CD4-positive, alpha-beta memory T cell (primary cell): ENCODE measurements at regions not wholly inside any gene's neighbourhood (a gene's known extent, or its start where the extent isn't known, plus 50 kb on each side); places are given as distances from the start of the nearest gene placed in this dataset.

Experiments
- CTCF ChIA-PET: fragments of 350-600 bp; sonication (Branson Sonifier 250); formaldehyde crosslinking; loops from one replicate; lab custom pipeline; 2021; ENCODE audit warnings: inconsistent platforms; ENCODE audit not compliant: partially characterized antibody; lab: Charles Lee
- POLR2A ChIA-PET: fragments of 350-600 bp; sonication (Branson Sonifier 250); formaldehyde crosslinking; loops from one replicate; lab custom pipeline; 2021; ENCODE audit not compliant: partially characterized antibody; lab: Charles Lee
- DNase-seq, 5 donors: peaks; one replicate each; pipeline versions ENCODE4 v3.0.0 to v3.0.0-alpha.2; 2020 to 2022; ENCODE audit warnings: mixed read lengths in 1 of 5
- H3K27ac ChIP-seq: one replicate; pipeline ENCODE4 v1.7.0; 2013; ENCODE audit warnings: low read depth, low read length
- H3K27me3 ChIP-seq: 2 replicates; pipeline ENCODE4 v1.7.0; 2013; ENCODE audit warnings: mild to moderate bottlenecking, low read length, moderate library complexity; ENCODE audit not compliant: insufficient read depth
- H3K36me3 ChIP-seq: 2 replicates; pipeline ENCODE4 v1.7.0; 2013; ENCODE audit warnings: mild to moderate bottlenecking, low read length, moderate library complexity; ENCODE audit not compliant: insufficient read depth
- H3K4me1 ChIP-seq: 2 replicates; pipeline ENCODE4 v1.7.0; 2013; ENCODE audit warnings: mild to moderate bottlenecking, low read length, moderate library complexity; ENCODE audit not compliant: insufficient read depth
- H3K4me3 ChIP-seq, 2 donors: one replicate each; pipeline ENCODE4 v1.7.0; 2013; ENCODE audit warnings: low read length in 2 of 2, mild to moderate bottlenecking in 1 of 2
- H3K9me3 ChIP-seq, 2 donors: one replicate each; pipeline ENCODE4 v1.7.0; 2013; ENCODE audit warnings: low read length in 2 of 2, control low read depth in 1 of 2; ENCODE audit not compliant: control insufficient read depth in 1 of 2
- H3K27ac Mint-ChIP-seq, 7 donors: one replicate each; pipeline ENCODE4 v1.8.0; 2020 to 2021; ENCODE audit warnings: mixed read lengths in 7 of 7, mild to moderate bottlenecking in 6 of 7, inconsistent platforms in 3 of 7, moderate library complexity in 3 of 7
- H3K27me3 Mint-ChIP-seq, 2 donors: one replicate each; pipeline ENCODE4 v1.8.0; 2020 to 2021; ENCODE audit warnings: mixed read lengths in 2 of 2
- H3K36me3 Mint-ChIP-seq, 2 donors: one replicate each; pipeline ENCODE4 v1.8.0; 2020 to 2021; ENCODE audit warnings: mixed read lengths in 2 of 2, inconsistent platforms in 1 of 2, mild to moderate bottlenecking in 1 of 2
- H3K4me1 Mint-ChIP-seq, 4 donors: one replicate each; pipeline ENCODE4 v1.8.0; 2020 to 2021; ENCODE audit warnings: mixed read lengths in 4 of 4, mild to moderate bottlenecking in 1 of 4
- H3K4me3 Mint-ChIP-seq, 8 donors: one replicate each; pipeline ENCODE4 v1.8.0; 2020 to 2021; ENCODE audit warnings: mixed read lengths in 8 of 8, mild to moderate bottlenecking in 7 of 8, moderate library complexity in 6 of 8, inconsistent platforms in 3 of 8
- H3K9me3 Mint-ChIP-seq, 8 donors: one replicate each; pipeline ENCODE4 v1.8.0; 2020 to 2021; ENCODE audit warnings: mixed read lengths in 8 of 8, mild to moderate bottlenecking in 5 of 8, inconsistent platforms in 3 of 8, moderate library complexity in 1 of 8
- intact Hi-C: fragments of 100-400 bp; cut with micrococcal nuclease; formaldehyde crosslinking; loops from one replicate; pipeline ENCODE4 v1.15.1; 2023

GRCh38 chr4:120440730-120441129 lies 374.1 kb upstream of the MAD2L1 start:
- intact Hi-C loops = no loop called here
- Mint-ChIP-seq H3K4me1 (no peaks in the 10 kb centered on the region), H3K9me3 (no peaks in the 10 kb centered on the region), H3K27me3 (no peaks in the 10 kb centered on the region), H3K27ac (no peak overlapping the region), H3K36me3 (no peaks in the 10 kb centered on the region), H3K4me3 (no peak overlapping the region)
- no peaks in the 10 kb centered on the region for H3K36me3 ChIP-seq
- ChIA-PET POLR2A (no interaction called here), CTCF (no interaction called here)
- no peak overlapping the region for H3K27ac ChIP-seq
- no peaks in the 10 kb centered on the region for H3K9me3 ChIP-seq
- H3K27me3 ChIP-seq = no peaks in the 10 kb centered on the region
- H3K4me3 ChIP-seq = no peak overlapping the region
- no peak for DNase-seq
- H3K4me1 ChIP-seq = no peaks in the 10 kb centered on the region

- no peak overlapping the region for H3K27ac ChIP-seq
- no peak overlapping the region for H3K27ac Mint-ChIP-seq
- no peaks in the 10 kb centered on the region for H3K36me3 Mint-ChIP-seq
- H3K9me3 ChIP-seq = no peaks in the 10 kb centered on the region
- no peak overlapping the region for H3K4me3 Mint-ChIP-seq
- no peaks in the 10 kb centered on the region for H3K9me3 Mint-ChIP-seq
- H3K4me3 ChIP-seq = no peak overlapping the region
- peaks cover 0 to 2% of the 10 kb centered on the region in 2 donors for H3K27me3 Mint-ChIP-seq
- H3K4me1 Mint-ChIP-seq = no peaks in the 10 kb centered on the region
- no peaks in the 10 kb centered on the region for H3K36me3 ChIP-seq
- no peak for DNase-seq
- ChIA-PET CTCF (no interaction called here), POLR2A (no interaction called here)
- no peaks in the 10 kb centered on the region for H3K27me3 ChIP-seq
- intact Hi-C loops = no loop called here
- H3K4me1 ChIP-seq = no peaks in the 10 kb centered on the region
Observed at GRCh38 chr4:120435179-120435578, 368.5 kb upstream of the MAD2L1 start.

- no peak overlapping the region for H3K4me3 Mint-ChIP-seq
- intact Hi-C loops = no loop called here
Observed at GRCh38 chr4:120434756-120435155, 368.1 kb upstream of the MAD2L1 start.

GRCh38 chr4:120432301-120432860 lies 365.7 kb upstream of the MAD2L1 start:
- no peaks in the 10 kb centered on the region for H3K36me3 ChIP-seq
- no peak overlapping the region for H3K27ac Mint-ChIP-seq
- peaks cover 0 to 2% of the 10 kb centered on the region in 2 donors for H3K27me3 Mint-ChIP-seq
- ChIA-PET POLR2A (no interaction called here), CTCF (no interaction called here)
- intact Hi-C loops = no loop called here
- no peaks in the 10 kb centered on the region for H3K4me1 Mint-ChIP-seq
- DNase-seq = no peak
- no peak overlapping the region for H3K4me3 ChIP-seq
- H3K9me3 Mint-ChIP-seq = no peaks in the 10 kb centered on the region
- no peak overlapping the region for H3K27ac ChIP-seq
- H3K4me1 ChIP-seq = no peaks in the 10 kb centered on the region
- no peaks in the 10 kb centered on the region for H3K9me3 ChIP-seq
- no peaks in the 10 kb centered on the region for H3K27me3 ChIP-seq
- no peaks in the 10 kb centered on the region for H3K36me3 Mint-ChIP-seq
- H3K4me3 Mint-ChIP-seq = no peak overlapping the region

More at GRCh38 chr4:120434756-120435155, 368.1 kb upstream of the MAD2L1 start:
- Mint-ChIP-seq H3K9me3 (no peaks in the 10 kb centered on the region), H3K27me3 (peaks cover 0 to 2% of the 10 kb centered on the region in 2 donors), H3K36me3 (no peaks in the 10 kb centered on the region), H3K27ac (no peak overlapping the region), H3K4me1 (no peaks in the 10 kb centered on the region)
- Histone ChIP-seq H3K4me1 (no peaks in the 10 kb centered on the region), H3K9me3 (no peaks in the 10 kb centered on the region), H3K4me3 (no peak overlapping the region), H3K27ac (no peak overlapping the region), H3K27me3 (no peaks in the 10 kb centered on the region), H3K36me3 (no peaks in the 10 kb centered on the region)
- no peak for DNase-seq
- CTCF ChIA-PET = no interaction called here
- POLR2A ChIA-PET = no interaction called here

GRCh38 chr4:120431180-120431579 lies 364.5 kb upstream of the MAD2L1 start:
- DNase-seq = no peak
- intact Hi-C loops = no loop called here
- Mint-ChIP-seq H3K36me3 (no peaks in the 10 kb centered on the region), H3K27ac (no peak overlapping the region), H3K4me3 (no peak overlapping the region), H3K9me3 (no peaks in the 10 kb centered on the region), H3K4me1 (no peaks in the 10 kb centered on the region), H3K27me3 (peaks cover 0 to 2% of the 10 kb centered on the region in 2 donors)
- H3K9me3 ChIP-seq = no peaks in the 10 kb centered on the region
- ChIA-PET CTCF (no interaction called here), POLR2A (no interaction called here)
- no peaks in the 10 kb centered on the region for H3K27me3 ChIP-seq
- H3K27ac ChIP-seq = no peak overlapping the region
- no peaks in the 10 kb centered on the region for H3K4me1 ChIP-seq
- no peaks in the 10 kb centered on the region for H3K36me3 ChIP-seq
- no peak overlapping the region for H3K4me3 ChIP-seq

GRCh38 chr4:120418146-120418545 lies 351.5 kb upstream of the MAD2L1 start:
- no peak overlapping the region for H3K27ac ChIP-seq
- ChIA-PET POLR2A (no interaction called here), CTCF (no interaction called here)
- no peaks in the 10 kb centered on the region for H3K27me3 ChIP-seq
- Mint-ChIP-seq H3K27me3 (peaks cover 0 to 2% of the 10 kb centered on the region in 2 donors), H3K27ac (no peak overlapping the region), H3K36me3 (no peaks in the 10 kb centered on the region), H3K9me3 (peaks cover 0 to 21% (median 8%) of the 10 kb centered on the region in 8 donors), H3K4me3 (no peak overlapping the region), H3K4me1 (no peaks in the 10 kb centered on the region)
- DNase-seq = no peak
- H3K4me3 ChIP-seq = no peak overlapping the region
- H3K9me3 ChIP-seq = no peaks in the 10 kb centered on the region
- no peaks in the 10 kb centered on the region for H3K36me3 ChIP-seq
- H3K4me1 ChIP-seq = no peaks in the 10 kb centered on the region
- intact Hi-C loops = no loop called here

GRCh38 chr4:120415896-120416295 lies 349.2 kb upstream of the MAD2L1 start:
- ChIA-PET POLR2A (no interaction called here), CTCF (no interaction called here)
- Mint-ChIP-seq H3K27ac (no peak overlapping the region), H3K36me3 (no peaks in the 10 kb centered on the region), H3K4me3 (no peak overlapping the region), H3K27me3 (peaks cover 0 to 2% of the 10 kb centered on the region in 2 donors), H3K9me3 (peaks cover 0 to 25% (median 7%) of the 10 kb centered on the region in 8 donors), H3K4me1 (no peaks in the 10 kb centered on the region)
- no peaks in the 10 kb centered on the region for H3K27me3 ChIP-seq
- peaks cover 0 to 3% of the 10 kb centered on the region in 2 donors for H3K9me3 ChIP-seq
- no peak for DNase-seq
- no peaks in the 10 kb centered on the region for H3K36me3 ChIP-seq
- no peak overlapping the region for H3K4me3 ChIP-seq
- intact Hi-C loops = no loop called here
- no peak overlapping the region for H3K27ac ChIP-seq
- H3K4me1 ChIP-seq = no peaks in the 10 kb centered on the region

- Histone ChIP-seq H3K4me1 (no peaks in the 10 kb centered on the region), H3K4me3 (no peak overlapping the region), H3K27ac (no peak overlapping the region), H3K36me3 (no peaks in the 10 kb centered on the region), H3K27me3 (no peaks in the 10 kb centered on the region), H3K9me3 (peaks cover 0 to 3% of the 10 kb centered on the region in 2 donors)
- H3K27me3 Mint-ChIP-seq = no peaks in the 10 kb centered on the region
- intact Hi-C loops = no loop called here
- H3K27ac Mint-ChIP-seq = no peak overlapping the region
- POLR2A ChIA-PET = no interaction called here
- peaks cover 0 to 1% of the 10 kb centered on the region in 2 donors for H3K36me3 Mint-ChIP-seq
- DNase-seq = no peak
- H3K4me1 Mint-ChIP-seq = no peaks in the 10 kb centered on the region
- peaks cover 2 to 33% (median 12%) of the 10 kb centered on the region in 8 donors for H3K9me3 Mint-ChIP-seq
- no peak overlapping the region for H3K4me3 Mint-ChIP-seq
- CTCF ChIA-PET = no interaction called here
Observed at GRCh38 chr4:120406960-120407359, 340.3 kb upstream of the MAD2L1 start.
